ENCODE measurements at regions not wholly inside any gene's neighbourhood (a gene's known extent, or its start where the extent isn't known, plus 50 kb on each side); places are given as distances from the start of the nearest gene placed in this dataset.

GRCh38 chr11:70614034-70614681 is 215.8 kb downstream of the CTTN start:
- DNase-seq: no peak

GRCh38 chr11:70615036-70615875 is 216.9 kb downstream of the CTTN start:
- DNase-seq: no peak

- DNase-seq: no peak
Measured at GRCh38 chr11:70616317-70616716, 218.0 kb downstream of the CTTN start.

GRCh38 chr11:70616938-70617654 is 218.8 kb downstream of the CTTN start:
- DNase-seq: no peak

GRCh38 chr11:70618431-70619101 is 220.2 kb downstream of the CTTN start:
- DNase-seq: no peak

- DNase-seq: no peak
Measured at GRCh38 chr11:70619591-70619990, 221.3 kb downstream of the CTTN start.

GRCh38 chr11:70620510-70621184 is 222.3 kb downstream of the CTTN start:
- DNase-seq: no peak

- DNase-seq: no peak
Measured at GRCh38 chr11:70621241-70621640, 222.9 kb downstream of the CTTN start.

- no peak for DNase-seq
Measured at GRCh38 chr11:70622091-70622490, 223.8 kb downstream of the CTTN start.

- no peak for DNase-seq
Measured at GRCh38 chr11:70623906-70624597, 225.7 kb downstream of the CTTN start.

GRCh38 chr11:70624598-70624993 is 226.3 kb downstream of the CTTN start:
- no peak for DNase-seq

GRCh38 chr11:70625051-70625450 is 226.7 kb downstream of the CTTN start:
- DNase-seq: no peak

GRCh38 chr11:70625582-70626518 is 227.5 kb downstream of the CTTN start:
- no peak for DNase-seq

GRCh38 chr11:70627219-70627618 is 228.9 kb downstream of the CTTN start:
- no peak for DNase-seq

- DNase-seq: no peak
Measured at GRCh38 chr11:70628176-70628854, 230.0 kb downstream of the CTTN start.

- no peak for DNase-seq
Measured at GRCh38 chr11:70628855-70629844, 230.8 kb downstream of the CTTN start.

GRCh38 chr11:70630068-70630467 is 231.7 kb downstream of the CTTN start:
- DNase-seq: no peak

- DNase-seq: no peak
Measured at GRCh38 chr11:70630816-70631623, 232.7 kb downstream of the CTTN start.
